OCI-LY3 (cell line): ENCODE measurements at regions not wholly inside any gene's neighbourhood (a gene's known extent, or its start where the extent isn't known, plus 50 kb on each side); places are given as distances from the start of the nearest gene placed in this dataset.
"Not testable (repeated sequence)": the region's sequence is repeated elsewhere in the genome, so short reads cannot be mapped to it uniquely, and the experiment has no call there.

Experiments
- EZH2phosphoT487 ChIP-seq: fragments of 200-600 bp; shearing (Covaris generic); IDR thresholded peaks from 2 replicates; pipeline ENCODE4 v1.6.1; 2018; ENCODE audit warnings: antibody characterized with exemption, mixed run types, low read depth
- TF ChIP-seq, protein P1 (sequence below): fragments of 200-600, 300-600 bp; sonication (generic); IDR thresholded peaks from 2 replicates; pipeline ENCODE4 v1.5.1; 2014; ENCODE audit warnings: antibody characterized with exemption, low read length, low read depth

GRCh38 chr3:160102001-160102400, 113.4 kb downstream of the IL12A start:
- TF ChIP-seq, protein P1, sequence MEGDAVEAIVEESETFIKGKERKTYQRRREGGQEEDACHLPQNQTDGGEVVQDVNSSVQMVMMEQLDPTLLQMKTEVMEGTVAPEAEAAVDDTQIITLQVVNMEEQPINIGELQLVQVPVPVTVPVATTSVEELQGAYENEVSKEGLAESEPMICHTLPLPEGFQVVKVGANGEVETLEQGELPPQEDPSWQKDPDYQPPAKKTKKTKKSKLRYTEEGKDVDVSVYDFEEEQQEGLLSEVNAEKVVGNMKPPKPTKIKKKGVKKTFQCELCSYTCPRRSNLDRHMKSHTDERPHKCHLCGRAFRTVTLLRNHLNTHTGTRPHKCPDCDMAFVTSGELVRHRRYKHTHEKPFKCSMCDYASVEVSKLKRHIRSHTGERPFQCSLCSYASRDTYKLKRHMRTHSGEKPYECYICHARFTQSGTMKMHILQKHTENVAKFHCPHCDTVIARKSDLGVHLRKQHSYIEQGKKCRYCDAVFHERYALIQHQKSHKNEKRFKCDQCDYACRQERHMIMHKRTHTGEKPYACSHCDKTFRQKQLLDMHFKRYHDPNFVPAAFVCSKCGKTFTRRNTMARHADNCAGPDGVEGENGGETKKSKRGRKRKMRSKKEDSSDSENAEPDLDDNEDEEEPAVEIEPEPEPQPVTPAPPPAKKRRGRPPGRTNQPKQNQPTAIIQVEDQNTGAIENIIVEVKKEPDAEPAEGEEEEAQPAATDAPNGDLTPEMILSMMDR, result not testable (repeated sequence)
- TF ChIP-seq EZH2phosphoT487, result not testable (repeated sequence)
